Suprapubic skin (tissue), 4 donors: ENCODE measurements at regions not wholly inside any gene's neighbourhood (a gene's known extent, or its start where the extent isn't known, plus 50 kb on each side); places are given as distances from the start of the nearest gene placed in this dataset.
"Not testable (repeated sequence)": the region's sequence is repeated elsewhere in the genome, so short reads cannot be mapped to it uniquely, and the experiment has no call there.

Source experiments
- DNase-seq, 2 donors: peaks; one replicate each; pipeline ENCODE4 v3.0.0-alpha.2; 2019; ENCODE audit warnings: low spot score in 2 of 2
- H3K27ac ChIP-seq: fragments of 200-600 bp; sonication (generic); one replicate; pipeline ENCODE4 v1.5.1; 2019
- H3K27me3 ChIP-seq: fragments of 200-600 bp; sonication (generic); one replicate; pipeline ENCODE4 v1.5.1; 2019
- H3K36me3 ChIP-seq: fragments of 200-600 bp; sonication (generic); one replicate; pipeline ENCODE4 v1.5.1; 2019
- H3K4me1 ChIP-seq: fragments of 200-600 bp; sonication (generic); one replicate; pipeline ENCODE4 v1.5.1; 2019
- H3K4me3 ChIP-seq: fragments of 200-600 bp; sonication (generic); one replicate; pipeline ENCODE4 v1.5.1; 2019; ENCODE audit warnings: mild to moderate bottlenecking
- H3K9me3 ChIP-seq: fragments of 200-600 bp; sonication (generic); one replicate; pipeline ENCODE4 v1.5.1; 2019
- EP300 ChIP-seq: sonication (generic); formaldehyde crosslinking; IDR thresholded peaks from one replicate; pipeline ENCODE4 v1.6.1; 2017; ENCODE audit warnings: antibody characterized with exemption
- POLR2A ChIP-seq, 2 donors: fragments of 450-650 bp; IDR thresholded peaks; one replicate each; pipeline ENCODE4 v1.6.1; 2017; ENCODE audit warnings: antibody characterized with exemption in 2 of 2, mild to moderate bottlenecking in 2 of 2, moderate library complexity in 2 of 2
- POLR2AphosphoS5 ChIP-seq, 3 donors: sonication (generic); formaldehyde crosslinking; IDR thresholded peaks; one replicate each; pipeline ENCODE4 v1.6.1; 2017; ENCODE audit warnings: antibody characterized with exemption in 3 of 3
- WGBS: methylation state at CpG from one replicate; pipeline ENCODE4 v1.1.5; 2018; 5-methylcytosine and 5-hydroxymethylcytosine counted together
- TF ChIP-seq, protein P1 (sequence below), 2 donors: fragments of 200-600 bp in 1 of 2; fragments of 450-650 bp in 1 of 2; sonication (generic) in 1 of 2; IDR thresholded peaks; one replicate each; pipeline ENCODE4 v1.5.1; 2016 to 2019; ENCODE audit warnings: antibody characterized with exemption in 2 of 2, mild to moderate bottlenecking in 1 of 2, moderate library complexity in 1 of 2

DNA sequence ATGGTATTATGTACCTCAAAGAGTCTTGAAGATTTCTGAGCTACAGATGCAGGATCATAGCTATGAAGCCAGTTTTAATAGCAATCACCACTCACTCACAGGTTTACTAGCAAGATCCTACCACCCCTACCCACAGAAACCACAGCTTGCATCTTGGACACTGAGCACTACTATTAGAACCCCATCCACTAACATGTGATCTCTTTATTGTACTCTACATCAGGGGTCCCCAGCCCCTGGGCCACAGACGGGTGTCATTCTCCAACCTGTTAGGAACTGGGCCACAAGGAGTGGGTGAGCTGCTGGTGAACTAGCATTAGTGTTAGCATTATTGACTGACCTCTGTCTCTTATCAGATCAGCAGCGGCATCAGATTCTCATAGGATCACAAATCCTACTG is 844.8 kb upstream of the CHORDC1 start:
- Histone ChIP-seq H3K27ac (no peak overlapping the region), H3K4me3 (no peak overlapping the region), H3K27me3 (no peaks in the 10 kb centered on the region), H3K9me3 (peaks cover 6% of the 10 kb centered on the region), H3K36me3 (no peaks in the 10 kb centered on the region), H3K4me1 (no peaks in the 10 kb centered on the region)
- no peak for DNase-seq
- no peak for TF ChIP-seq POLR2AphosphoS5 (IDR thresholded peaks at IDR 0.05)
- no peak for TF ChIP-seq EP300
- TF ChIP-seq, protein P1, sequence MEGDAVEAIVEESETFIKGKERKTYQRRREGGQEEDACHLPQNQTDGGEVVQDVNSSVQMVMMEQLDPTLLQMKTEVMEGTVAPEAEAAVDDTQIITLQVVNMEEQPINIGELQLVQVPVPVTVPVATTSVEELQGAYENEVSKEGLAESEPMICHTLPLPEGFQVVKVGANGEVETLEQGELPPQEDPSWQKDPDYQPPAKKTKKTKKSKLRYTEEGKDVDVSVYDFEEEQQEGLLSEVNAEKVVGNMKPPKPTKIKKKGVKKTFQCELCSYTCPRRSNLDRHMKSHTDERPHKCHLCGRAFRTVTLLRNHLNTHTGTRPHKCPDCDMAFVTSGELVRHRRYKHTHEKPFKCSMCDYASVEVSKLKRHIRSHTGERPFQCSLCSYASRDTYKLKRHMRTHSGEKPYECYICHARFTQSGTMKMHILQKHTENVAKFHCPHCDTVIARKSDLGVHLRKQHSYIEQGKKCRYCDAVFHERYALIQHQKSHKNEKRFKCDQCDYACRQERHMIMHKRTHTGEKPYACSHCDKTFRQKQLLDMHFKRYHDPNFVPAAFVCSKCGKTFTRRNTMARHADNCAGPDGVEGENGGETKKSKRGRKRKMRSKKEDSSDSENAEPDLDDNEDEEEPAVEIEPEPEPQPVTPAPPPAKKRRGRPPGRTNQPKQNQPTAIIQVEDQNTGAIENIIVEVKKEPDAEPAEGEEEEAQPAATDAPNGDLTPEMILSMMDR (IDR thresholded peaks at IDR 0.05), result no peak
- no peak for TF ChIP-seq POLR2A (IDR thresholded peaks at IDR 0.05)
- WGBS, result 94% methylated on average over 2 of the region's 2 CpGs

DNA sequence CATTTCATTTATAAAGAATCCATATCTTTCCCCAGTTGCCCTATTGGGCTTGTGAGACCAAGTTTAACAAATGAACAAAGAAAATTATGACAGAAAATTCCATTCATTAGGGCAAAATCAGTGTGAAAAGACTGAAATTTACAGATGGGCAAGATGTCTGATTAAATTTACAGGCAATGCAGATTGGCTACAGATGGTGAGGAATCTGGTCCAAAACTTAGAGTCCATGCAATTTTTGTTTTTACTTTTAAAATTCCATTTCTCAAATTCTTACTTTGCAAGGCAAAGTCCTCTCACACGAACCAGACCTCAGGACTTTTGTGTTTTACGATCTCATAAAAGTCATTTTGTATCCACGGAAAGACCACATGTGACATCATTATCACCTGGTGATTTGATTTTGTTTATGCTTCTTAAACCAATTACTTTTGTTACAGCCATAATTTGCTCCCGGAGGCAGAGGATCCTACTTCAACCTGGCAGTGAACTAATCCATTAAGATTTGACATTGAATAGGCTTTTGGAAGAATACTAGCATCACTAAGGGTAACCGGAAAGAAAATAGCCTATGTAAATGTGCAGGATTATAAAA is 843.7 kb upstream of the CHORDC1 start:
- no peak overlapping the region for H3K4me3 ChIP-seq
- H3K27ac ChIP-seq, result no peak overlapping the region
- H3K36me3 ChIP-seq, result no peaks in the 10 kb centered on the region
- H3K27me3 ChIP-seq, result no peaks in the 10 kb centered on the region
- H3K9me3 ChIP-seq, result no peaks in the 10 kb centered on the region
- H3K4me1 ChIP-seq, result no peaks in the 10 kb centered on the region
- TF ChIP-seq EP300, result no peak
- no peak for TF ChIP-seq POLR2AphosphoS5 (IDR thresholded peaks at IDR 0.05)
- no peak for TF ChIP-seq POLR2A (IDR thresholded peaks at IDR 0.05)
- TF ChIP-seq, protein P1 (IDR thresholded peaks at IDR 0.05), result no peak
- DNase-seq, result no peak
- 43% methylated on average over 5 of the region's 5 CpGs for WGBS

GRCh38 chr11:91063399-91063798 is 840.5 kb upstream of the CHORDC1 start:
- not testable (repeated sequence) for H3K27me3 ChIP-seq, DNase-seq, H3K27ac ChIP-seq, H3K4me1 ChIP-seq, H3K36me3 ChIP-seq, H3K4me3 ChIP-seq, H3K9me3 ChIP-seq
- 93% methylated on average over 6 of the region's 29 CpGs for WGBS

DNA sequence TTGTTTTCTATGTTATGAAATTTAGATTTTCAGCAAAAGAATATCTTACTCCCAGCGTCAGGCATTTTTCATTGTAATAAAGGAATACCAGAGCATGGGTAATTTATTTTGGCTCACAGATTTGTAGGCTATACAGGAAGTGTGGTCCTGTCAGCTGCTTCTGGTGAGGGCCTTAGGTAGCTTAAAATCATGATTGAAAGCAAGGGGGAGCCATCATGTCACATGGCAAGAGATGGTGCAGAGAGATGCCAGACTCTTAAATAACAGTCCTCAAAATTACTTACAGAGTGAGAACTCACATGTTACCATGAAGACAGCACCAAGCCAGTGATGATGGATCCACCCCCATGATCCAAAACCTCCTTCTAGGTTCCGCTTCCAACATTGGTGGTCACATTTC is 825.0 kb upstream of the CHORDC1 start:
- no peak overlapping the region for H3K4me3 ChIP-seq
- no peaks in the 10 kb centered on the region for H3K4me1 ChIP-seq
- WGBS, result 95% methylated on average over 2 of the region's 2 CpGs
- H3K27ac ChIP-seq, result no peak overlapping the region
- no peaks in the 10 kb centered on the region for H3K9me3 ChIP-seq
- TF ChIP-seq POLR2AphosphoS5 (IDR thresholded peaks at IDR 0.05) (no peak), EP300 (no peak), POLR2A (IDR thresholded peaks at IDR 0.05) (no peak)
- TF ChIP-seq, protein P1 (IDR thresholded peaks at IDR 0.05), result no peak
- no peak for DNase-seq
- H3K27me3 ChIP-seq, result no peaks in the 10 kb centered on the region
- H3K36me3 ChIP-seq, result no peaks in the 10 kb centered on the region

GRCh38 chr11:91046261-91046660 is 823.4 kb upstream of the CHORDC1 start:
- no peak overlapping the region for H3K4me3 ChIP-seq
- 76% methylated on average over 6 of the region's 6 CpGs for WGBS
- no peaks in the 10 kb centered on the region for H3K27me3 ChIP-seq
- no peak for DNase-seq
- H3K9me3 ChIP-seq, result no peaks in the 10 kb centered on the region
- no peak overlapping the region for H3K27ac ChIP-seq
- TF ChIP-seq, protein P1 (IDR thresholded peaks at IDR 0.05), result no peak
- TF ChIP-seq EP300 (no peak), POLR2A (IDR thresholded peaks at IDR 0.05) (no peak), POLR2AphosphoS5 (IDR thresholded peaks at IDR 0.05) (no peak)
- H3K36me3 ChIP-seq, result no peaks in the 10 kb centered on the region
- no peaks in the 10 kb centered on the region for H3K4me1 ChIP-seq

GRCh38 chr11:91041626-91042025 is 818.8 kb upstream of the CHORDC1 start:
- TF ChIP-seq, protein P1 (IDR thresholded peaks at IDR 0.05), result no peak
- no peak for TF ChIP-seq EP300
- no peak for TF ChIP-seq POLR2A (IDR thresholded peaks at IDR 0.05)
- no peak for TF ChIP-seq POLR2AphosphoS5 (IDR thresholded peaks at IDR 0.05)
- H3K27ac ChIP-seq, result no peak overlapping the region
- H3K36me3 ChIP-seq, result no peaks in the 10 kb centered on the region
- no peak overlapping the region for H3K4me3 ChIP-seq
- H3K9me3 ChIP-seq, result peaks cover 4% of the 10 kb centered on the region
- H3K27me3 ChIP-seq, result no peaks in the 10 kb centered on the region
- DNase-seq, result no peak
- no peaks in the 10 kb centered on the region for H3K4me1 ChIP-seq
